Duodenal mucosa (tissue), 2 donors: ENCODE measurements at regions not wholly inside any gene's neighbourhood (a gene's known extent, or its start where the extent isn't known, plus 50 kb on each side); places are given as distances from the start of the nearest gene placed in this dataset.

Experiments
- H3K27ac ChIP-seq: one replicate; pipeline ENCODE4 v1.7.0; 2013; ENCODE audit warnings: low read depth, low read length
- H3K27me3 ChIP-seq, 2 donors: one replicate each; pipeline ENCODE4 v1.7.0; 2013; ENCODE audit warnings: low read length in 2 of 2, control low read depth in 1 of 2; ENCODE audit not compliant: insufficient read depth in 2 of 2, control insufficient read depth in 1 of 2
- H3K36me3 ChIP-seq, 2 donors: one replicate each; pipeline ENCODE4 v1.7.0; 2013; ENCODE audit warnings: low read length in 2 of 2, control low read depth in 1 of 2; ENCODE audit not compliant: insufficient read depth in 2 of 2, control insufficient read depth in 1 of 2
- H3K4me1 ChIP-seq, 2 donors: one replicate each; pipeline ENCODE4 v1.7.0; 2013; ENCODE audit warnings: low read length in 2 of 2, control low read depth in 1 of 2; ENCODE audit not compliant: insufficient read depth in 2 of 2, control insufficient read depth in 1 of 2
- H3K4me3 ChIP-seq, 2 donors: one replicate each; pipeline ENCODE4 v1.7.0; 2013; ENCODE audit warnings: low read length in 2 of 2, low read depth in 1 of 2
- H3K9ac ChIP-seq, 2 donors: one replicate each; pipeline ENCODE4 v1.7.0; 2013; ENCODE audit warnings: low read length in 2 of 2, low read depth in 1 of 2
- H3K9me3 ChIP-seq, 2 donors: one replicate each; pipeline ENCODE4 v1.7.0; 2013; ENCODE audit warnings: low read length in 2 of 2, control low read depth in 1 of 2; ENCODE audit not compliant: control insufficient read depth in 1 of 2

DNA sequence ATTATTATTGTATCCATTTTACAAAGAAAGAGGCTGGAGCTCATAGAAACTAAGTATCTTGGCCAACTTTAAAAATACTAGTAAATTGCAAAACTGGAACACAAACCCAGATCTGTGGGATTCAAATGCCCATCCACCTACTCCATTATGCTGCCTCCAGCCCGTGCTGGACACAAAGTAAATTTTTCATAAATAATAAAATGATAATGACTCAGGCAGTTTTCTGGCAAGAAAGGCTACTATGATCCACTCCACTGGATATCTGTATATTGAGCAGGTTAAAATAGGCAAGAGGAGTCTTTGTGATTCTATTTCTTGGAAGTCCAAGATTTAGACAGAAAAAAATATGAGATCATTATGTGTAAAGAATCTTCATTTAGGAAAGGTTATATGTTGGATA, 138.3 kb upstream of the DUSP10 start:
- H3K27ac ChIP-seq, result no peak overlapping the region
- no peaks in the 10 kb centered on the region for H3K4me1 ChIP-seq
- H3K9me3 ChIP-seq, result no peaks in the 10 kb centered on the region
- H3K9ac ChIP-seq, result no peak overlapping the region
- no peaks in the 10 kb centered on the region for H3K27me3 ChIP-seq
- H3K36me3 ChIP-seq, result no peaks in the 10 kb centered on the region
- H3K4me3 ChIP-seq, result no peak overlapping the region

DNA sequence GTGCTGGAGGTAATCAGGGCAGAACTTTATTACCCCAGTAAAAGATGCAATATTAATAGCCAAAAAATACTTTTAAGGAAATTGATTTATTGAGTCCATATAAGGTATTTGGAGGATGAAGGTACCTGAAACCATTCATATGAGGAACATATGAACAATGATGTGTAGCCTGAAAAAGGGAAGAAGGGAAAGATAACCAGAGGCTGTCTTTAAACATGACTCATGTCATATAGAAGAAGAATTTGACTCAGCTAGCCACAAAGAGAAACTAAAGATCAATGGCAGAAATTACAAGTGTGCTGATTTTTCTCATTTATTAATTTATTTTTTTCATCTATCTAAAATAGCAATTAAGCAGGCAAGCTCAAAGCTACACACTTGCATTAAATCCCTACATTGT, 136.2 kb upstream of the DUSP10 start:
- no peaks in the 10 kb centered on the region for H3K27me3 ChIP-seq
- H3K9ac ChIP-seq, result no peak overlapping the region
- no peaks in the 10 kb centered on the region for H3K36me3 ChIP-seq
- H3K4me3 ChIP-seq, result no peak overlapping the region
- H3K27ac ChIP-seq, result no peak overlapping the region
- no peaks in the 10 kb centered on the region for H3K9me3 ChIP-seq
- H3K4me1 ChIP-seq, result no peaks in the 10 kb centered on the region

DNA sequence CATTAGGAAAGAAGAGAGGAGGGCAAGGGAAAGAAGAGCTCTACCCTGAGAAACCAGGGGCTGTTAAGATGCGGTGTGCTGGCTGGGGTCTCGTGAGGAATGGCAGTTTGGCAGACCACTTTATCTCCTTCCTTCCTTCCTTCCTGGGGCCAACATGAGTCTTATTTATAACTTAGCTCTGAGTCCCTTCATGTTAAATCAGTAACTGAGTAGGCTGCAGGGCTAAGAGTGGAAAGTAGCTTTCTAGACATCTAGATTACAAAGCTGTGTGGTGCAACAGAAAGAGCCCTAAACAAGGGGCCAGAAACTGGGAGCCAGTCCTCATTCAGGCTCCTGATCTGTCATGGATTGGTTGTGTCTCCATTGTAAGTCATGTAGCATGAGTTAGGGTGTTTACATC, 135.4 kb upstream of the DUSP10 start:
- Histone ChIP-seq H3K4me1 (no peaks in the 10 kb centered on the region), H3K27ac (no peak overlapping the region), H3K36me3 (no peaks in the 10 kb centered on the region), H3K4me3 (no peak overlapping the region), H3K27me3 (no peaks in the 10 kb centered on the region), H3K9me3 (no peaks in the 10 kb centered on the region), H3K9ac (no peak overlapping the region)

DNA sequence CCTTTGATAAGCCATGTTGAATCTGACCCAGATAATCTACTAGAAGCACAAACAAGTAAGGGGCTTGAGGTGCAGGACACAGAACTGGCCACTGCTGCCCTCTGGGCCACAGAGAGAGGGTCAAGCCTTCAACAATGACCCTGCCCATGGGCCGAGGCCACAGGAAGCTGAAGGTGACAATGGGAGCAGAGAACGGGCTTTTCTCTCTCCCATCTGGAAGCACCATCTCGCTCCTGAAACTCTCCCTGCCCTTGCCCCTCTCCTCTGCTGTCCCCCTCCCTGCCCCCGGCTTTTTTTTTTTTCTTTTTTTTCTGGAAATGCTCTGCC, 133.1 kb upstream of the DUSP10 start:
- no peaks in the 10 kb centered on the region for H3K9me3 ChIP-seq
- no peaks in the 10 kb centered on the region for H3K4me1 ChIP-seq
- no peaks in the 10 kb centered on the region for H3K27me3 ChIP-seq
- no peak overlapping the region for H3K27ac ChIP-seq
- H3K4me3 ChIP-seq, result no peak overlapping the region
- H3K9ac ChIP-seq, result no peak overlapping the region
- no peaks in the 10 kb centered on the region for H3K36me3 ChIP-seq

DNA sequence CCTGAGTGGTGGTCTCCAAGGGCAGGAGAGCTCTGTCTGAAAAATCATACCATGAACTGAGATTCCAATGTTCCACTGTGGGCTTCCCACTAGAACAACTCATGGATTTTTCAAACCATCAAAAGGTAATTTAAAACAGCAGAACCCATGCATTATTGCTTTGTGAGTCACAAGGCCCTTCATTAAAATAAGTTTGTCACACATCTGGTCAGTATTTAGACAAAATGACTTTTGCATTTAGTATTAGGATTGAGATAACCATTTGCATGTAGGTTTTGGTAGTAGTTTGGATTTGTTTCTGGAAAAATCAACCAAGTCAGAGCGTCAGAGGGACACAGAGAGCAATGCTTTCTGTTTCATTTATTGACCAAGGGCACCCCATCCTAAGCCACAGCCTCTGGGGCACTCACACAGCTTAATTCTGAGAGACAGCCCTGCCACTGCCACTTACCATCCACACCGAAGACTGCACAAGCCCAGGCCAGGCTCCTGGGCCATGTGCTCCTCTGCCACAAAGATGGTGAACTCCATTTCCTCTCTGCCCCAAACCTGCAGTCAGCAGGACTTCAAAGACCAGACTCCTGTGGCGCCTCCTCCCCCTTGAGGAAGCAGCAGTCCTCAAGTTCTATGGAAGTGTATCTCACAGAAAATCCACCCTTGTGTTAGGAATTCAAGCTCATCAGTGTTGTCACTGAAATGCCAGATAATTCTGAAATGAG, 132.6 kb upstream of the DUSP10 start:
- Histone ChIP-seq H3K27ac (no peak overlapping the region), H3K27me3 (no peaks in the 10 kb centered on the region), H3K9me3 (no peaks in the 10 kb centered on the region), H3K9ac (no peak overlapping the region), H3K4me1 (no peaks in the 10 kb centered on the region), H3K4me3 (no peak overlapping the region), H3K36me3 (no peaks in the 10 kb centered on the region)

DNA sequence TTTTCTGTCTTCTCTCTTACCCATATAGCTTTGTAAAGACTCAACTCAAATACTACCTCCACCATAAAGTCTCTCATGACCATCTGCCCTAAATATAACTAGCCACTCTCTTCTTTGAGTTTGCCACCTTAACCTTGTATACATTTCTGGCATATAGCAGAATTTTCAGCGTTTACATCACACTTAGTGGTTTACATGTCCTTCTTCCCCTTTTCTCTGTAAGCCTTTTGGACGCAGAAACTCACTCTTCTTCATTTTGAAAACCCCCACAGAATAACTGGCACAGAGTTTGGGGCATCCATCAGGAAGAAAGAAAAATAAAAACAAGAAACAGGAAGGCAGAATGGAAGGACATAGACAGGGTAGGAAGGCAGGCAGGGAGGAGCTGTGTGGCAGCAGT, 131.8 kb upstream of the DUSP10 start:
- H3K9me3 ChIP-seq, result no peaks in the 10 kb centered on the region
- no peaks in the 10 kb centered on the region for H3K27me3 ChIP-seq
- no peaks in the 10 kb centered on the region for H3K36me3 ChIP-seq
- no peak overlapping the region for H3K9ac ChIP-seq
- peaks cover 0 to 2% of the 10 kb centered on the region in 2 donors for H3K4me1 ChIP-seq
- H3K27ac ChIP-seq, result no peak overlapping the region
- no peak overlapping the region for H3K4me3 ChIP-seq

DNA sequence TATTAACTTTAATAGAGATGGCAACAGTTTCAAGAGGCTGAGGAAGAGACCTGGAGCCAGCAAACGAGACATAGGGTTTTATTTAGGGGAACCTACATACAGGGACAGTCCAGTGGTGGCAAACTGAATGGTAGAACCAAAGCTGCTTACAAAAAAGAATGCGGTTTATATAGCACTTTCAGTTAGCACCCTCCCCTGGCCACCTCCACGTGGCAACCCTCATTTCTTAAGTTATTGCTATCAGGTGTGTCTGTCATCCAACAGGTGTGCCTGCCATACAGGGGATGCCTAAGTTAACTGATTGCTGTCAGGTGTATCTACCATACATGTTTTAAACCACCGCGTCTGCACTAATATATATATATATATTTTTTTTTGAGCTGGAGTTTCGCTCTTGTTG, 129.2 kb upstream of the DUSP10 start:
- Histone ChIP-seq H3K27me3 (no peaks in the 10 kb centered on the region), H3K4me1 (peaks cover 0 to 3% of the 10 kb centered on the region in 2 donors), H3K9me3 (no peaks in the 10 kb centered on the region), H3K27ac (no peak overlapping the region), H3K4me3 (no peak overlapping the region), H3K36me3 (no peaks in the 10 kb centered on the region), H3K9ac (no peak overlapping the region)

DNA sequence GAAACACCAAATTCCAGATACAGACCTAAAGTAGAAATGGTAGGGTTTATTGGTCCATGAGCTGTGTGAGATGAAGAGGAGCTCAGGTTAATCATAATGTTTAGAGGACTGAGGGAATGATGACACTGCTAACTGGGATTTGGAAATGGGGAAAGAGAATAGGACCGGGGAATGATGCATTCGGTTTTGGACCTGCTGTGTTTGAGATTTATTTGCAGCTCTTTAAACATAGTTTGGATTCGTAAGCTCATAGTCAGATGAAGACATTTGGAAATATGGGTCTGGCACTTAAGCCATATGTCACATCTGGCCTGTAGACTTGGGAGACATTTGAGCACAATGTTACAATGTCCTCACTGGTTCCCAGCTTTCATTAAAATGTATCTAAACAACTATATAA, 127.9 kb upstream of the DUSP10 start:
- Histone ChIP-seq H3K4me3 (no peak overlapping the region), H3K4me1 (peaks cover 0 to 3% of the 10 kb centered on the region in 2 donors), H3K27ac (no peak overlapping the region), H3K27me3 (no peaks in the 10 kb centered on the region), H3K9ac (no peak overlapping the region), H3K9me3 (no peaks in the 10 kb centered on the region), H3K36me3 (no peaks in the 10 kb centered on the region)

DNA sequence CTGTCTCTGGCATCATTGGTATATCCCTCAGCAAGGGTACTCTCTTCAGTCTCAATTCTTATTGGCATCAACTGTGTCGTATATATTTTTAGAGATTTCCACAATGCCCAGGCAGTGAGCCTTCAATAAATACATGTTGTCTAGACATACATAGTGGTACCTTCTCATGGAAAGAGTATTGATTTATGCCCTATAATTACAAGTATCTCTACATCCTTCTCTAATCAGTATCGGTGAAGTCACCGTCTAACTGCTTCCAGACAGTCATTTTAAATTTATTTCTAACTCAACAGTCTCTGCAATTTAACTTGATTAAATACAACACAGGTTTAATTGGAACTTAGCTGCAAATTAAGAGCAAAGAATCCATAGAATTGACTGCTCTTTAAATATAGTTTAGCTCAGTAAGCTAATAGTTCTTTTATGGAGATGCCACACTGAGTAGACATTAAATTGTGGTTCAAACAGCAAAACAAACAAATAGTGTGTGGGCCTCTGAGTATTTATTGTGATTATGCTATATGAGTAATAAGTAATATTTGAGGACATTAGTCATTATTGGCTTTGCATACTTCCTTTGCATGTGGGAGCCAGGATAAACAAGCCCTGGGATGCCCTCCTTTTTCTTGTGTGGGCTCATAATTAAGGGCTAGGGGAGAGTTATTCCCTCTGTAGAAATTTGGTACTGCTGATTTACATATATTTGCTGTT, 126.9 kb upstream of the DUSP10 start:
- no peak overlapping the region for H3K27ac ChIP-seq

DNA sequence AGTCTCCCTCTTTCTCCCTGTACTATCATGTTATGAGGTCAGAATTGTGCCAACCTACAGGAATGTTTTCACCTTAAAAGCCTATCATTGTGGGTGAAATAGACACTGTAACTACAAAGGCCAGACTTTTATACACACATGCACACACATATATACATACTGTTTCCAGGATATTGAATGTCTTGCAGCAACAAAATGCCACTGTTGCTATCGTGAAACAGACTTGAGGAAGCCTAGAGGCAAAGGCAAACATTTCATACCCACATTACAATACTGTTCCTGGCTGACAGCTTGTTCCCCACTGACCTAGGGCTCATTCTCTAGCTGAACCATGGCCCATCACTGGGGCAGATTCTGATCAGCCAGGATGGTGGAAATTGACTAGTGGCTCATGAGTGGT, 125.1 kb upstream of the DUSP10 start:
- Histone ChIP-seq H3K27me3 (no peaks in the 10 kb centered on the region), H3K27ac (no peak overlapping the region), H3K4me1 (peaks cover 0 to 3% of the 10 kb centered on the region in 2 donors), H3K9ac (no peak overlapping the region), H3K36me3 (no peaks in the 10 kb centered on the region), H3K4me3 (no peak overlapping the region), H3K9me3 (no peaks in the 10 kb centered on the region)

More for the DNA sequence above, 126.9 kb upstream of the DUSP10 start:
- Histone ChIP-seq H3K4me3 (no peak overlapping the region), H3K27me3 (no peaks in the 10 kb centered on the region), H3K9ac (no peak overlapping the region), H3K4me1 (peaks cover 0 to 3% of the 10 kb centered on the region in 2 donors), H3K9me3 (no peaks in the 10 kb centered on the region), H3K36me3 (no peaks in the 10 kb centered on the region)
